T-cell (primary cell): ENCODE measurements at regions not wholly inside any gene's neighbourhood (a gene's known extent, or its start where the extent isn't known, plus 50 kb on each side); places are given as distances from the start of the nearest gene placed in this dataset.
"Not testable (repeated sequence)": the region's sequence is repeated elsewhere in the genome, so short reads cannot be mapped to it uniquely, and the experiment has no call there.

Source experiments
- ATAC-seq, 4 experiments: fragments of 200-7000 bp in 3 of 4; fragments of 150-1000 bp in 1 of 4; cut with Tn5 transposase; replicated peaks in 1 of 4; 1 replicate in 3 of 4; 2 replicates in 1 of 4; pipeline ENCODE4 v1.10.0; 2021; ENCODE audit warnings: moderate library complexity in 3 of 4, mild to moderate bottlenecking in 2 of 4, moderate number of reproducible peaks in 1 of 4
- CTCF ChIA-PET, 2 donors: fragments of 300-600 bp; sonication (Branson Sonifier 250); formaldehyde crosslinking; loops; one replicate each; lab custom pipeline; 2022; ENCODE audit warnings: antibody characterized with exemption in 2 of 2; lab: Charles Lee
- POLR2A ChIA-PET, 2 donors: fragments of 300-600 bp; sonication (Branson Sonifier 250); formaldehyde crosslinking; loops; one replicate each; lab custom pipeline; 2022; ENCODE audit warnings: antibody characterized with exemption in 2 of 2; lab: Charles Lee
- DNase-seq, 35 experiments: peaks; one replicate each; pipeline versions ENCODE4 v3.0.0 to v3.0.0-alpha.2; 2013 to 2023
- H3K27ac ChIP-seq: one replicate; pipeline ENCODE4 v1.5.1; 2013; ENCODE audit warnings: low read length
- H3K27me3 ChIP-seq, 2 experiments: replicated peaks in 1 of 2; 1 replicate in 1 of 2; 2 replicates in 1 of 2; pipeline versions ENCODE4 v1.6.1 to v1.7.0; 2013; ENCODE audit warnings: low read length in 1 of 2, mixed read lengths in 1 of 2; ENCODE audit not compliant: control insufficient read depth in 2 of 2, insufficient read depth in 2 of 2; ENCODE audit errors: extremely low read depth in 1 of 2
- H3K36me3 ChIP-seq, 2 donors: 1 replicate in 1 of 2; 2 replicates in 1 of 2; pipeline versions ENCODE4 v1.6.1 to v1.7.0; 2013; ENCODE audit warnings: low read length in 1 of 2; ENCODE audit not compliant: control insufficient read depth in 2 of 2, insufficient read depth in 1 of 2; ENCODE audit errors: extremely low read depth in 1 of 2
- H3K4me1 ChIP-seq, 2 experiments: 1 replicate in 1 of 2; 2 replicates in 1 of 2; pipeline versions ENCODE4 v1.6.1 to v1.7.0; 2013; ENCODE audit warnings: low read length in 2 of 2, mixed read lengths in 1 of 2; ENCODE audit not compliant: insufficient read depth in 2 of 2, control insufficient read depth in 1 of 2; ENCODE audit errors: extremely low read depth in 1 of 2
- H3K4me3 ChIP-seq, 2 donors: 1 replicate in 1 of 2; 2 replicates in 1 of 2; pipeline versions ENCODE4 v1.5.1 to v1.7.0; 2013; ENCODE audit warnings: mild to moderate bottlenecking in 2 of 2, low read length in 1 of 2, moderate library complexity in 1 of 2; ENCODE audit not compliant: control insufficient read depth in 1 of 2; ENCODE audit errors: extremely low read depth in 1 of 2
- H3K9me3 ChIP-seq: 2 replicates; pipeline ENCODE4 v1.7.0; 2013
- H3K27ac Mint-ChIP-seq, 2 donors: one replicate each; pipeline ENCODE4 v1.8.0; 2020 to 2021; ENCODE audit warnings: mild to moderate bottlenecking in 2 of 2, mixed read lengths in 2 of 2
- H3K27me3 Mint-ChIP-seq, 2 donors: one replicate each; pipeline ENCODE4 v1.8.0; 2021 to 2022; ENCODE audit warnings: mixed read lengths in 2 of 2
- H3K36me3 Mint-ChIP-seq: one replicate; pipeline ENCODE4 v1.8.0; 2021; ENCODE audit warnings: mixed read lengths
- H3K4me1 Mint-ChIP-seq, 3 donors: one replicate each; pipeline ENCODE4 v1.8.0; 2020 to 2022; ENCODE audit warnings: mixed read lengths in 3 of 3, mild to moderate bottlenecking in 1 of 3
- H3K4me3 Mint-ChIP-seq, 3 donors: one replicate each; pipeline ENCODE4 v1.8.0; 2020 to 2022; ENCODE audit warnings: mild to moderate bottlenecking in 3 of 3, mixed read lengths in 3 of 3, moderate library complexity in 3 of 3
- H3K9me3 Mint-ChIP-seq, 3 donors: one replicate each; pipeline ENCODE4 v1.8.0; 2020 to 2022; ENCODE audit warnings: mixed read lengths in 3 of 3
- WGBS: methylation state at CpG from one replicate; pipeline ENCODE4 v1.1.5; 2013; ENCODE audit warnings: missing lambda C conversion rate; ENCODE audit not compliant: insufficient coverage; 5-methylcytosine and 5-hydroxymethylcytosine counted together

- CTCF ChIA-PET, result no interaction called here
- H3K4me3 Mint-ChIP-seq, result no peak overlapping the region
- ATAC-seq, result no peak
These were observed 611.6 kb downstream of the FBXO15 start for GRCh38 chr18:73535990-73536389.

GRCh38 chr18:73535189-73535588 lies 612.4 kb downstream of the FBXO15 start:
- ATAC-seq, result no peak
- H3K4me3 Mint-ChIP-seq, result no peak overlapping the region
- no peak overlapping the region for H3K27ac Mint-ChIP-seq
- Histone ChIP-seq H3K4me1 (no peaks in the 10 kb centered on the region), H3K27me3 (no peaks in the 10 kb centered on the region), H3K27ac (no peak overlapping the region), H3K36me3 (no peaks in the 10 kb centered on the region), H3K4me3 (no peak overlapping the region), H3K9me3 (no peaks in the 10 kb centered on the region)
- no peak for DNase-seq
- no peaks in the 10 kb centered on the region for H3K4me1 Mint-ChIP-seq
- H3K27me3 Mint-ChIP-seq, result no peaks in the 10 kb centered on the region
- POLR2A ChIA-PET, result no interaction called here
- peaks cover under 1 to 15% (median 3%) of the 10 kb centered on the region in 3 donors for H3K9me3 Mint-ChIP-seq
- CTCF ChIA-PET, result no interaction called here
- no peaks in the 10 kb centered on the region for H3K36me3 Mint-ChIP-seq
- WGBS, result 65% methylated on average over 4 of the region's 6 CpGs

More at GRCh38 chr18:73535990-73536389, 611.6 kb downstream of the FBXO15 start:
- Mint-ChIP-seq H3K36me3 (no peaks in the 10 kb centered on the region), H3K4me1 (no peaks in the 10 kb centered on the region), H3K27me3 (no peaks in the 10 kb centered on the region), H3K27ac (no peak overlapping the region), H3K9me3 (peaks cover 0 to 7% (median 0%) of the 10 kb centered on the region in 3 donors)
- WGBS, result no CpG with 5 or more reads among the region's 1 CpG
- Histone ChIP-seq H3K4me1 (no peaks in the 10 kb centered on the region), H3K36me3 (no peaks in the 10 kb centered on the region), H3K4me3 (no peak overlapping the region), H3K27ac (no peak overlapping the region), H3K27me3 (no peaks in the 10 kb centered on the region), H3K9me3 (no peaks in the 10 kb centered on the region)
- POLR2A ChIA-PET, result no interaction called here
- DNase-seq, result no peak

- Histone ChIP-seq H3K4me1 (no peaks in the 10 kb centered on the region), H3K36me3 (no peaks in the 10 kb centered on the region), H3K27ac (no peak overlapping the region), H3K9me3 (no peaks in the 10 kb centered on the region), H3K27me3 (no peaks in the 10 kb centered on the region), H3K4me3 (no peak overlapping the region)
- ChIA-PET POLR2A (no interaction called here), CTCF (no interaction called here)
- Mint-ChIP-seq H3K27me3 (no peaks in the 10 kb centered on the region), H3K9me3 (peaks cover 9 to 20% (median 11%) of the 10 kb centered on the region in 3 donors), H3K27ac (no peak overlapping the region), H3K36me3 (no peaks in the 10 kb centered on the region), H3K4me1 (no peaks in the 10 kb centered on the region), H3K4me3 (no peak overlapping the region)
- ATAC-seq (no peak), DNase-seq (no peak)
- WGBS, result no CpG with 5 or more reads among the region's 3 CpGs
These were observed 616.0 kb downstream of the FBXO15 start for GRCh38 chr18:73531601-73532000.

GRCh38 chr18:73528066-73528465 lies 619.6 kb downstream of the FBXO15 start:
- no peak overlapping the region for H3K4me3 ChIP-seq
- no peaks in the 10 kb centered on the region for H3K27me3 ChIP-seq
- H3K9me3 ChIP-seq, result no peaks in the 10 kb centered on the region
- H3K27me3 Mint-ChIP-seq, result no peaks in the 10 kb centered on the region
- ATAC-seq (no peak), DNase-seq (no peak)
- no peak overlapping the region for H3K27ac Mint-ChIP-seq
- H3K4me3 Mint-ChIP-seq, result no peak overlapping the region
- ChIA-PET POLR2A (no interaction called here), CTCF (no interaction called here)
- H3K4me1 Mint-ChIP-seq, result no peaks in the 10 kb centered on the region
- H3K36me3 ChIP-seq, result no peaks in the 10 kb centered on the region
- H3K36me3 Mint-ChIP-seq, result no peaks in the 10 kb centered on the region
- H3K27ac ChIP-seq, result no peak overlapping the region
- H3K4me1 ChIP-seq, result no peaks in the 10 kb centered on the region
- 100% methylated on average over 5 of the region's 7 CpGs for WGBS
- peaks cover 9 to 20% (median 11%) of the 10 kb centered on the region in 3 donors for H3K9me3 Mint-ChIP-seq

- no peaks in the 10 kb centered on the region for H3K4me1 Mint-ChIP-seq
- ChIA-PET POLR2A (no interaction called here), CTCF (no interaction called here)
- H3K27me3 Mint-ChIP-seq, result no peaks in the 10 kb centered on the region
- DNase-seq (no peak), ATAC-seq (no peak)
- H3K4me3 Mint-ChIP-seq, result no peak overlapping the region
- no peak overlapping the region for H3K27ac Mint-ChIP-seq
- no peaks in the 10 kb centered on the region for H3K36me3 Mint-ChIP-seq
- Histone ChIP-seq H3K4me1 (no peaks in the 10 kb centered on the region), H3K9me3 (no peaks in the 10 kb centered on the region), H3K4me3 (no peak overlapping the region), H3K27ac (no peak overlapping the region), H3K27me3 (no peaks in the 10 kb centered on the region), H3K36me3 (no peaks in the 10 kb centered on the region)
- peaks cover 0 to 15% (median 8%) of the 10 kb centered on the region in 3 donors for H3K9me3 Mint-ChIP-seq
- 83% methylated on average over 3 of the region's 5 CpGs for WGBS
These were observed 627.4 kb downstream of the FBXO15 start for GRCh38 chr18:73520229-73520628.

GRCh38 chr18:73516056-73516455 lies 631.6 kb downstream of the FBXO15 start:
- H3K27me3 Mint-ChIP-seq, H3K4me3 ChIP-seq, H3K4me3 Mint-ChIP-seq, ATAC-seq, DNase-seq, H3K4me1 Mint-ChIP-seq, CTCF ChIA-PET, H3K4me1 ChIP-seq, POLR2A ChIA-PET, H3K27ac ChIP-seq, H3K36me3 Mint-ChIP-seq, H3K36me3 ChIP-seq, H3K9me3 ChIP-seq, H3K27me3 ChIP-seq, H3K27ac Mint-ChIP-seq: not testable (repeated sequence)
- peaks cover 0 to 15% (median 12%) of the 10 kb centered on the region in 3 donors for H3K9me3 Mint-ChIP-seq
- 90% methylated on average over 1 of the region's 2 CpGs for WGBS

GRCh38 chr18:73514449-73514848 lies 633.2 kb downstream of the FBXO15 start:
- H3K4me1 Mint-ChIP-seq, result no peaks in the 10 kb centered on the region
- H3K27me3 Mint-ChIP-seq, result no peaks in the 10 kb centered on the region
- no peak for DNase-seq
- Histone ChIP-seq H3K36me3 (no peaks in the 10 kb centered on the region), H3K4me1 (no peaks in the 10 kb centered on the region), H3K27me3 (no peaks in the 10 kb centered on the region), H3K27ac (no peak overlapping the region), H3K4me3 (no peak overlapping the region), H3K9me3 (no peaks in the 10 kb centered on the region)
- H3K27ac Mint-ChIP-seq, result no peak overlapping the region
- peaks cover 0 to 10% (median 9%) of the 10 kb centered on the region in 3 donors for H3K9me3 Mint-ChIP-seq
- H3K36me3 Mint-ChIP-seq, result no peaks in the 10 kb centered on the region
- ChIA-PET CTCF (no interaction called here), POLR2A (no interaction called here)
- ATAC-seq, result no peak
- WGBS, result 80% methylated on average over 1 of the region's 1 CpG
- no peak overlapping the region for H3K4me3 Mint-ChIP-seq
